Sigmoid colon (tissue), 6 donors: ENCODE measurements at regions not wholly inside any gene's neighbourhood (a gene's known extent, or its start where the extent isn't known, plus 50 kb on each side); places are given as distances from the start of the nearest gene placed in this dataset.

Experiments used
- DNase-seq: peaks from one replicate; pipeline ENCODE4 v3.0.0-alpha.2; 2019
- H3K27ac ChIP-seq, 4 donors: fragments of 200-600 bp; sonication (generic); one replicate each; pipeline ENCODE4 v1.5.1; 2016 to 2019; ENCODE audit warnings: mild to moderate bottlenecking in 1 of 4
- H3K27me3 ChIP-seq, 3 donors: fragments of 200-600 bp; sonication (generic); one replicate each; pipeline ENCODE4 v1.5.1; 2019; ENCODE audit warnings: mild to moderate bottlenecking in 1 of 3
- H3K36me3 ChIP-seq, 4 donors: fragments of 200-600 bp; sonication (generic); one replicate each; pipeline ENCODE4 v1.5.1; 2016 to 2019
- H3K4me1 ChIP-seq, 4 donors: fragments of 200-600 bp; sonication (generic); one replicate each; pipeline ENCODE4 v1.5.1; 2017 to 2019
- H3K4me3 ChIP-seq, 4 donors: fragments of 200-600 bp; sonication (generic); one replicate each; pipeline ENCODE4 v1.5.1; 2017 to 2019; ENCODE audit warnings: mild to moderate bottlenecking in 2 of 4, moderate library complexity in 1 of 4
- H3K9me3 ChIP-seq, 4 donors: fragments of 200-600 bp in 3 of 4; sonication (generic) in 3 of 4; one replicate each; pipeline versions ENCODE4 v1.5.1 to v1.6.1; 2013 to 2019
- CTCF ChIP-seq, 4 experiments: fragments of 450-650 bp in 3 of 4; fragments of 200-600 bp in 1 of 4; IDR thresholded peaks; one replicate each; pipeline ENCODE4 v1.5.1; 2016 to 2019; ENCODE audit warnings: antibody characterized with exemption in 4 of 4, mild to moderate bottlenecking in 3 of 4, moderate library complexity in 2 of 4
- EP300 ChIP-seq, 4 donors: sonication (generic); formaldehyde crosslinking; IDR thresholded peaks; one replicate each; pipeline ENCODE4 v1.6.1; 2017; ENCODE audit warnings: antibody characterized with exemption in 4 of 4
- POLR2A ChIP-seq, 2 donors: fragments of 450-650 bp; IDR thresholded peaks; one replicate each; pipeline ENCODE4 v1.6.1; 2016; ENCODE audit warnings: antibody characterized with exemption in 2 of 2, mild to moderate bottlenecking in 2 of 2, moderate library complexity in 2 of 2
- POLR2AphosphoS5 ChIP-seq, 4 donors: sonication (generic); formaldehyde crosslinking; IDR thresholded peaks; one replicate each; pipeline ENCODE4 v1.6.1; 2017; ENCODE audit warnings: antibody characterized with exemption in 4 of 4
- WGBS, 2 donors: extraction: QIAGEN DNeasy Blood & Tissue Kit; methylation state at CpG; one replicate each; pipeline ENCODE4 v1.1.7; 2013; 5-methylcytosine and 5-hydroxymethylcytosine counted together
- intact Hi-C: fragments of 100-400 bp; cut with DNase I; formaldehyde crosslinking; loops from one replicate; pipeline ENCODE4 v1.15.1; 2023
- donor health status: healthy with polysubstance abuse.
- donor health status: healthy.

GRCh38 chr3:86595696-86596095 lies 395.3 kb downstream of the VGLL3 start:
- Histone ChIP-seq H3K36me3 (no peaks in the 10 kb centered on the region), H3K27me3 (no peaks in the 10 kb centered on the region), H3K9me3 (no peaks in the 10 kb centered on the region), H3K27ac (no peak overlapping the region), H3K4me3 (no peak overlapping the region), H3K4me1 (no peaks in the 10 kb centered on the region)
- intact Hi-C loops = no loop called here
- no peak for DNase-seq
- 72 to 89% methylated on average over 3 of the region's 3 CpGs for WGBS, 2 donors
- TF ChIP-seq EP300 (IDR thresholded peaks at IDR 0.05) (no peak), CTCF (IDR thresholded peaks at IDR 0.05) (no peak), POLR2AphosphoS5 (IDR thresholded peaks at IDR 0.05) (no peak), POLR2A (IDR thresholded peaks at IDR 0.05) (no peak)

- Histone ChIP-seq H3K27me3 (no peaks in the 10 kb centered on the region), H3K4me1 (no peaks in the 10 kb centered on the region), H3K27ac (no peak overlapping the region), H3K9me3 (no peaks in the 10 kb centered on the region), H3K36me3 (no peaks in the 10 kb centered on the region), H3K4me3 (no peak overlapping the region)
- no peak for DNase-seq
- intact Hi-C loops = no loop called here
- 16 to 44% methylated on average over 1 of the region's 1 CpG for WGBS, 2 donors
- no peak for TF ChIP-seq CTCF (IDR thresholded peaks at IDR 0.05)
- no peak for TF ChIP-seq POLR2AphosphoS5 (IDR thresholded peaks at IDR 0.05)
- TF ChIP-seq POLR2A (IDR thresholded peaks at IDR 0.05) = no peak
- no peak for TF ChIP-seq EP300 (IDR thresholded peaks at IDR 0.05)
Measured at GRCh38 chr3:86594838-86595237, 396.1 kb downstream of the VGLL3 start.

DNA sequence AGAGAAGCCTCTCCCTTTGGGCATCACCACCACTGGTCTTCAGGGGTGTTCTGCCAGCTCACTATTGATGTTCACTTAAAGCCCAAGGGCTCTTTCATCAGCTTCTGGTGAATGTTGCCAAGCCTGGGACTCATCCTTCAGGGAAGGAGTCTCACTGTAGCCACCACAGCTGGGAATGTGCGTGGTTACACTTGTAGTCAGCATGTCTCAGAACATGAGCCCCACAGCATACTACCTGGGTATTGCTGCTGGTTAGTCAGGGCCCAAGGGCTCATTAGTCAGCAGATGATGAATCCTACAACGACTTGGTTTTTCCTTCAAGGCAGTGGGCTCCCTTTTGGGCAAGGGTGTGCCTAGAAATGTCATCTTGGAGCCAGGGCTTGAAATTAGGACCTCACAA lies 412.9 kb downstream of the VGLL3 start:
- WGBS, 2 donors = 51 to 67% methylated on average over 2 of the region's 2 CpGs
- Histone ChIP-seq H3K27ac (no peak overlapping the region), H3K4me3 (no peak overlapping the region), H3K27me3 (no peaks in the 10 kb centered on the region), H3K36me3 (no peaks in the 10 kb centered on the region), H3K9me3 (peaks cover 0 to 4% (median 0%) of the 10 kb centered on the region in 4 donors), H3K4me1 (no peaks in the 10 kb centered on the region)
- no peak for DNase-seq
- TF ChIP-seq EP300 (IDR thresholded peaks at IDR 0.05) = no peak
- no peak for TF ChIP-seq CTCF (IDR thresholded peaks at IDR 0.05)
- TF ChIP-seq POLR2AphosphoS5 (IDR thresholded peaks at IDR 0.05) = no peak
- TF ChIP-seq POLR2A (IDR thresholded peaks at IDR 0.05) = no peak
- intact Hi-C loops = no loop called here

DNA sequence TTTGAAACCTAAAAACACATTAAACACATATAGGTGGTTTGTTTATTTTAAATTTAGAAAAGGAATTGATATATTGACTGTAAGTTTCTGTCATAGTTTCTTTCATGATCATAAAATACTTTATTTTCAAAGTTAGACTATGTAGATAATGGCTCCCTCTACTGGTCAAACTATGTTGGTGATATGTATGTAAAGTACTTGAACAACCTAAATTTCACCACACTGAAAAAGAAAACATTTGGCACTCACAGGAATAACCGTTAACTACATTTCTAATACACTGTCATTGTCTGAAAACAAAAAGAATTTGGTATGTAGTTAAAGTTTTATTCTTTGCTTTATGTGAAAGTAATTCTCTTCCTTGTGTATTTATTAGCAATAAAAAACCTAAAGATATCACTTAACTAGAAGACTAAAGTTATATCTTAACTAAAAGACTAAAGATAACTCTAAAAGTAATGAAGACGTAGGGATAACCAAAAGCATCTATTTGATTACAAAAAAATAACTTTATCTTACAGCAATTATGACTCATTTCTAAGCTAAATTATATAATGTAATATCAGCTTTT lies 427.5 kb downstream of the VGLL3 start:
- TF ChIP-seq POLR2A (IDR thresholded peaks at IDR 0.05) (no peak), EP300 (IDR thresholded peaks at IDR 0.05) (no peak), POLR2AphosphoS5 (IDR thresholded peaks at IDR 0.05) (no peak), CTCF (IDR thresholded peaks at IDR 0.05) (peak in 2 of 4 experiments; percentile 12 to 53)
- Histone ChIP-seq H3K27me3 (no peaks in the 10 kb centered on the region), H3K36me3 (no peaks in the 10 kb centered on the region), H3K4me1 (no peaks in the 10 kb centered on the region), H3K9me3 (no peaks in the 10 kb centered on the region), H3K4me3 (no peak overlapping the region), H3K27ac (no peak overlapping the region)
- no peak for DNase-seq
- intact Hi-C loops = no loop called here
- WGBS, 2 donors = 7 to 37% methylated on average over 2 of the region's 2 CpGs

- no peaks in the 10 kb centered on the region for H3K9me3 ChIP-seq
- no peak for DNase-seq
- no peaks in the 10 kb centered on the region for H3K27me3 ChIP-seq
- no peaks in the 10 kb centered on the region for H3K4me1 ChIP-seq
- H3K4me3 ChIP-seq = no peak overlapping the region
- intact Hi-C loops = no loop called here
- WGBS, 2 donors = 47 to 62% methylated on average over 1 of the region's 1 CpG
- no peaks in the 10 kb centered on the region for H3K36me3 ChIP-seq
- TF ChIP-seq CTCF (IDR thresholded peaks at IDR 0.05) (no peak), EP300 (IDR thresholded peaks at IDR 0.05) (no peak), POLR2AphosphoS5 (IDR thresholded peaks at IDR 0.05) (no peak), POLR2A (IDR thresholded peaks at IDR 0.05) (no peak)
- H3K27ac ChIP-seq = no peak overlapping the region
Measured at GRCh38 chr3:86562090-86562489, 428.9 kb downstream of the VGLL3 start.
